ENCODE measurements at regions not wholly inside any gene's neighbourhood (a gene's known extent, or its start where the extent isn't known, plus 50 kb on each side); places are given as distances from the start of the nearest gene placed in this dataset.
A peak's percentile ranks its signal among the peaks of the same experiment; 100 is the strongest.

DNA sequence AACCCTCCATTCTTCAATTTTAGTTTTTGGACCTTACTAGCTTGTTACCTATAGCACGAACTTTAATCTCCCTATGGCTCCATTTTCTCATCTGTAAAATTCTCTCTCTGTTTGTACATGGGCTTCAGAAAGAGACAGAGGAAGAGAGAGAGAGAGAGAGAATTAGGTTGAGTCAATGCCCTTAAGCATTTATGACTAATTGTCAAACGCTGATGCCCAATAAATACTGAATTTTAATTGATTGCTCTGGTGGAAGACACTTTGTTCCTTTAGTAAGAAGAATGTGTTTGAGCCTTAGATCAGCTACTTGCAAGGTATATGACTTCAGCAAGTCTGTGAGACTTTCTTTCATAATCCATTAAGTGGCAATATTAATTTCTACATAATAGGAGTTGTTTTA, 743.1 kb upstream of the ADGRL4 start:
- Histone ChIP-seq H3K27me3 (ENCODE audit: low read length) (no peaks in the 10 kb centered on the region), H3K9me2 (replicated peaks; ENCODE audit: insufficient read depth, low read length) (no peaks in the 10 kb centered on the region), H3K9ac (ENCODE audit: low read length) (no peak overlapping the region), H3K4me3 (ENCODE audit: insufficient read depth, low read length, poor library complexity, severe bottlenecking) (no peak overlapping the region), H3K27ac (ENCODE audit: low read depth, low read length) (no peak overlapping the region), H3K79me2 (ENCODE audit: insufficient read depth, low read length) (no peaks in the 10 kb centered on the region), H3K4me2 (ENCODE audit: low read depth, low read length, poor library complexity, severe bottlenecking) (no peak overlapping the region), H3F3A (ENCODE audit: insufficient read depth) (no peaks in the 10 kb centered on the region), H4K20me1 (ENCODE audit: low read depth, low read length) (no peaks in the 10 kb centered on the region), H3K36me3 (ENCODE audit: low read length) (0 out of 2 replicates have a peak, but pooled peaks cover 2% of the 10 kb centered on the region), H2AFZ (ENCODE audit: low read depth, low read length, severe bottlenecking) (peak overlapping the region; percentile 68), H3K9me3 (ENCODE audit: insufficient read depth, low read length) (no peaks in the 10 kb centered on the region)
- no peak for TF ChIP-seq EZH2phosphoT487 (conservative IDR thresholded peaks at IDR 0.05; ENCODE audit: low read length)
- TF ChIP-seq, protein P1, sequence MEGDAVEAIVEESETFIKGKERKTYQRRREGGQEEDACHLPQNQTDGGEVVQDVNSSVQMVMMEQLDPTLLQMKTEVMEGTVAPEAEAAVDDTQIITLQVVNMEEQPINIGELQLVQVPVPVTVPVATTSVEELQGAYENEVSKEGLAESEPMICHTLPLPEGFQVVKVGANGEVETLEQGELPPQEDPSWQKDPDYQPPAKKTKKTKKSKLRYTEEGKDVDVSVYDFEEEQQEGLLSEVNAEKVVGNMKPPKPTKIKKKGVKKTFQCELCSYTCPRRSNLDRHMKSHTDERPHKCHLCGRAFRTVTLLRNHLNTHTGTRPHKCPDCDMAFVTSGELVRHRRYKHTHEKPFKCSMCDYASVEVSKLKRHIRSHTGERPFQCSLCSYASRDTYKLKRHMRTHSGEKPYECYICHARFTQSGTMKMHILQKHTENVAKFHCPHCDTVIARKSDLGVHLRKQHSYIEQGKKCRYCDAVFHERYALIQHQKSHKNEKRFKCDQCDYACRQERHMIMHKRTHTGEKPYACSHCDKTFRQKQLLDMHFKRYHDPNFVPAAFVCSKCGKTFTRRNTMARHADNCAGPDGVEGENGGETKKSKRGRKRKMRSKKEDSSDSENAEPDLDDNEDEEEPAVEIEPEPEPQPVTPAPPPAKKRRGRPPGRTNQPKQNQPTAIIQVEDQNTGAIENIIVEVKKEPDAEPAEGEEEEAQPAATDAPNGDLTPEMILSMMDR (IDR thresholded peaks at IDR 0.05; ENCODE audit: insufficient read depth, low read length, poor library complexity, severe bottlenecking) = no peak

DNA sequence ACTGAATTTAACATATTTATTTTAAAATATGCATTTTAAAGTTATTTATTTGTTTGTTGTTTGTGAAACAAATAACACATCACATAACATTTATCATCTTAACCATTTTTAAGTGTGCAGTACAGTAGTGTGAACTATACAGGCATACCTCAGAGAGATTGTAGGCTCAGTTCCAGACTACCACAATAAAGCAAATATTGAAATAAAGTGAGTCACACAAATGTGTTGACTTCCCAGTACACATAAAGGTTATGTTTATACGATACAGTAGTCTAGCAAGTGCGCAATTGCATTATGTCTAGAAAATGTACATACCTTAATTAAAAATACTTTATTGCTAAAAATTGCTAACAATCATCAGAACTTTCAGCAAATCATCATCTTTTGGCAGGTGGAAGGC, 739.4 kb upstream of the ADGRL4 start:
- Histone ChIP-seq H2AFZ (ENCODE audit: low read depth, low read length, severe bottlenecking) (peak overlapping the region; percentile 39), H3F3A (ENCODE audit: insufficient read depth) (no peaks in the 10 kb centered on the region), H3K27me3 (ENCODE audit: low read length) (no peaks in the 10 kb centered on the region), H3K36me3 (ENCODE audit: low read length) (0 out of 2 replicates have a peak, but pooled peaks cover 2% of the 10 kb centered on the region), H4K20me1 (ENCODE audit: low read depth, low read length) (no peaks in the 10 kb centered on the region), H3K9ac (ENCODE audit: low read length) (no peak overlapping the region), H3K9me3 (ENCODE audit: insufficient read depth, low read length) (no peaks in the 10 kb centered on the region), H3K9me2 (replicated peaks; ENCODE audit: insufficient read depth, low read length) (no peaks in the 10 kb centered on the region), H3K4me3 (ENCODE audit: insufficient read depth, low read length, poor library complexity, severe bottlenecking) (no peak overlapping the region), H3K27ac (ENCODE audit: low read depth, low read length) (no peak overlapping the region), H3K4me2 (ENCODE audit: low read depth, low read length, poor library complexity, severe bottlenecking) (no peak overlapping the region), H3K79me2 (ENCODE audit: insufficient read depth, low read length) (no peaks in the 10 kb centered on the region)
- TF ChIP-seq EZH2phosphoT487 (conservative IDR thresholded peaks at IDR 0.05; ENCODE audit: low read length) = no peak
- TF ChIP-seq, protein P1 (IDR thresholded peaks at IDR 0.05; ENCODE audit: insufficient read depth, low read length, poor library complexity, severe bottlenecking) = no peak

DNA sequence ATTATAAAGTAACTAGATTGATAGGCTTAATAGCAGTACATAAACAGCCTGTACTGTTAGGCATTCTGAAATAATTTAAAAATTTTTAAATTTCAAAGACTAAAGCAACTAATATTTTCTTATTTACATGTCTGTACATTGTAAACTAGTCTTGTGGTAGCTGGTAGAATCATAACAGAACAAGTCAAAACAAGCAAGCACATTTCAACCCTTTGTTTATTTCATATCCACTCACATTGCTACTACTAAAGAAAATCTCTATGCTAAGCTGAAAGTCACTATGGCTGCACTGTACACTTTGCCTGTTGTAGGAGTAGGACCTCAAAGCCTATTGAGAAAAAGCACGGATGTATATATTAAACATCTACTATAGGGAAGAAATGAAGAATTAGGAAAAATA, 738.2 kb upstream of the ADGRL4 start:
- no peaks in the 10 kb centered on the region for H3K9me3 ChIP-seq (ENCODE audit: insufficient read depth, low read length)
- H2AFZ ChIP-seq (ENCODE audit: low read depth, low read length, severe bottlenecking) = peak overlapping the region; percentile 43
- H3F3A ChIP-seq (ENCODE audit: insufficient read depth) = no peaks in the 10 kb centered on the region
- no peak overlapping the region for H3K9ac ChIP-seq (ENCODE audit: low read length)
- no peaks in the 10 kb centered on the region for H3K79me2 ChIP-seq (ENCODE audit: insufficient read depth, low read length)
- no peak overlapping the region for H3K4me3 ChIP-seq (ENCODE audit: insufficient read depth, low read length, poor library complexity, severe bottlenecking)
- H3K27me3 ChIP-seq (ENCODE audit: low read length) = no peaks in the 10 kb centered on the region
- no peak overlapping the region for H3K27ac ChIP-seq (ENCODE audit: low read depth, low read length)
- 0 out of 2 replicates have a peak, but pooled peaks cover 5% of the 10 kb centered on the region for H3K36me3 ChIP-seq (ENCODE audit: low read length)
- no peak overlapping the region for H3K4me2 ChIP-seq (ENCODE audit: low read depth, low read length, poor library complexity, severe bottlenecking)
- no peak for TF ChIP-seq EZH2phosphoT487 (conservative IDR thresholded peaks at IDR 0.05; ENCODE audit: low read length)
- TF ChIP-seq, protein P1 (IDR thresholded peaks at IDR 0.05; ENCODE audit: insufficient read depth, low read length, poor library complexity, severe bottlenecking) = no peak
- H4K20me1 ChIP-seq (ENCODE audit: low read depth, low read length) = no peaks in the 10 kb centered on the region
- no peaks in the 10 kb centered on the region for H3K9me2 ChIP-seq (replicated peaks; ENCODE audit: insufficient read depth, low read length)

All from SU-DHL-6 (cell line).